Astrocyte (in vitro differentiated cells and primary cell): ENCODE measurements at regions not wholly inside any gene's neighbourhood (a gene's known extent, or its start where the extent isn't known, plus 50 kb on each side); places are given as distances from the start of the nearest gene placed in this dataset.

Experiments used
- DNase-seq: peaks from one replicate; pipeline ENCODE4 v3.0.0-alpha.2; 2010; ENCODE audit warnings: low read depth
- FAIRE-seq: peaks from 2 replicates; lab custom pipeline; 2011; peaks lifted over from hg19 to GRCh38; lab: Jason Lieb, UNC
- H2AFZ ChIP-seq: 2 replicates; pipeline ENCODE4 v1.6.0; 2012; ENCODE audit warnings: low read depth, low read length, inconsistent platforms
- H3K27ac ChIP-seq: 2 replicates; pipeline ENCODE4 v1.5.1; 2011; ENCODE audit warnings: low read depth, low read length, inconsistent platforms
- H3K27me3 ChIP-seq: 2 replicates; pipeline ENCODE4 v1.6.0; 2011; ENCODE audit warnings: low read length, inconsistent platforms; ENCODE audit not compliant: insufficient read depth
- H3K36me3 ChIP-seq: 2 replicates; pipeline ENCODE4 v1.5.1; 2011; ENCODE audit warnings: low read length, inconsistent platforms; ENCODE audit not compliant: insufficient read depth
- H3K4me1 ChIP-seq: 2 replicates; pipeline ENCODE4 v1.5.1; 2011; ENCODE audit warnings: low read length, inconsistent platforms; ENCODE audit not compliant: insufficient read depth
- H3K4me2 ChIP-seq: 2 replicates; pipeline ENCODE4 v1.6.0; 2012; ENCODE audit warnings: low read length, inconsistent platforms
- H3K4me3 ChIP-seq: 2 replicates; pipeline ENCODE4 v1.5.1; 2011; ENCODE audit warnings: low read depth, mild to moderate bottlenecking, low read length, inconsistent platforms; ENCODE audit not compliant: insufficient read depth
- H3K79me2 ChIP-seq: 2 replicates; pipeline ENCODE4 v1.6.0; 2012; ENCODE audit warnings: mild to moderate bottlenecking, low read length, inconsistent platforms; ENCODE audit not compliant: insufficient read depth
- H3K9ac ChIP-seq: 2 replicates; pipeline ENCODE4 v1.6.0; 2012; ENCODE audit warnings: mild to moderate bottlenecking, low read length, inconsistent platforms
- H3K9me3 ChIP-seq: 2 replicates; pipeline ENCODE4 v1.5.1; 2012; ENCODE audit warnings: low read depth, mild to moderate bottlenecking, low read length, inconsistent platforms; ENCODE audit not compliant: insufficient read depth
- H4K20me1 ChIP-seq: 2 replicates; pipeline ENCODE4 v1.6.0; 2012; ENCODE audit warnings: low read length, inconsistent platforms; ENCODE audit not compliant: insufficient read depth
- H3K27ac Mint-ChIP-seq: one replicate; pipeline ENCODE4 v1.8.0; 2021; ENCODE audit warnings: mild to moderate bottlenecking, mixed read lengths; ENCODE audit not compliant: unreplicated experiment
- H3K27me3 Mint-ChIP-seq: one replicate; pipeline ENCODE4 v1.8.0; 2021; ENCODE audit warnings: low read depth, mixed read lengths; ENCODE audit not compliant: unreplicated experiment
- H3K36me3 Mint-ChIP-seq: one replicate; pipeline ENCODE4 v1.8.0; 2021; ENCODE audit warnings: low read depth, mixed read lengths; ENCODE audit not compliant: unreplicated experiment
- H3K4me1 Mint-ChIP-seq: one replicate; pipeline ENCODE4 v1.8.0; 2021; ENCODE audit warnings: low read depth, mixed read lengths; ENCODE audit not compliant: unreplicated experiment
- H3K4me3 Mint-ChIP-seq: one replicate; pipeline ENCODE4 v1.8.0; 2021; ENCODE audit warnings: mild to moderate bottlenecking, moderate library complexity, mixed read lengths; ENCODE audit not compliant: unreplicated experiment
- H3K9me3 Mint-ChIP-seq: one replicate; pipeline ENCODE4 v1.8.0; 2021; ENCODE audit warnings: mild to moderate bottlenecking, mixed read lengths; ENCODE audit not compliant: unreplicated experiment
- CTCF ChIP-seq: IDR thresholded peaks from 2 replicates; pipeline ENCODE4 v1.5.1; 2011; ENCODE audit warnings: low read depth, mild to moderate bottlenecking, inconsistent platforms, low read length, moderate library complexity; ENCODE audit not compliant: insufficient read depth
- EZH2 ChIP-seq: IDR thresholded peaks from 2 replicates; pipeline ENCODE4 v1.6.1; 2012; ENCODE audit warnings: mild to moderate bottlenecking, low read length, inconsistent platforms; ENCODE audit not compliant: insufficient read depth

DNA sequence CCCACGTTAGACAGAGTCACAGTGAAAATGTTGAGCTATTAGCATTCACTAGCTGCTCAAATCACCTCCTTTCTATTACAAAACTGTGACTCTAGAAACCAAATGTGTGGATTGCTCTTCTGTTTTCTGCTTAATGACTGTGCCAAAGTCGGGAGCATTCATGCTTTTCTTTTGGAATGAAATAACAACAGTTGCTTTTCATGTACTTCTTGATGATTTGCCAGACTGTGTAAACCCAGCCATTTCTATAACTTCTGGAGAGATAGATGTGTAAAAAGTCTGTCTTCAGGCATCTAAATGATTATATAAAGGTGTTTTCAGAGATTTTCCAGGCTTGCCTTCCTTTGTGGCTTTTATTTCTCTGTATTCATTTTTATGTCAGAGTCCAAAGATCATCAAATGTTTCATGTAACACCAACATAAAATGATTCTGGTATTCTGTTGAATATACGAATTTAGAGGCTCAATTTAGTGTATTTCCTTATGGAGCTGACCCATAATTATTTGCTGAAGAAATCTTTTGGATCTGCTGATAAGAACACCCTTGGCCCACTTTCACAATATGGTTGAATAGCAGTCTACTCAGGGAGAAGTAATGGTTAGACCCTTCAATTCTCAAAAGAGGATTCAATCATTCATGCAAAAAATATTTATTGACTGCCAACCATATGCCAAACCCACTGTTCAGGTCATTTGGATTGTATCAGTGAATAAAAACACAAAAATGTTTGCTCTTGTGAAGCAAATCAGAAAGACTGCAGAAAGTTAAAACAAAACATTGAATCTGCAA is 581.2 kb downstream of the CDH18 start:
- TF ChIP-seq EZH2 (no peak), CTCF (no peak)
- Histone ChIP-seq H3K4me3 (no peak overlapping the region), H3K9me3 (peaks cover 2% of the 10 kb centered on the region), H3K27me3 (no peaks in the 10 kb centered on the region), H3K9ac (no peak overlapping the region), H2AFZ (no peak overlapping the region), H3K27ac (no peak overlapping the region), H3K4me2 (no peak overlapping the region), H3K4me1 (no peaks in the 10 kb centered on the region), H3K79me2 (no peaks in the 10 kb centered on the region), H4K20me1 (no peaks in the 10 kb centered on the region), H3K36me3 (no peaks in the 10 kb centered on the region)
- DNase-seq (no peak), FAIRE-seq (no peak)
- H3K9me3 Mint-ChIP-seq = peaks cover 3% of the 10 kb centered on the region
- no peak overlapping the region for H3K27ac Mint-ChIP-seq
- H3K4me3 Mint-ChIP-seq = no peak overlapping the region
- H3K36me3 Mint-ChIP-seq = no peaks in the 10 kb centered on the region
- no peaks in the 10 kb centered on the region for H3K27me3 Mint-ChIP-seq
- H3K4me1 Mint-ChIP-seq = no peaks in the 10 kb centered on the region

DNA sequence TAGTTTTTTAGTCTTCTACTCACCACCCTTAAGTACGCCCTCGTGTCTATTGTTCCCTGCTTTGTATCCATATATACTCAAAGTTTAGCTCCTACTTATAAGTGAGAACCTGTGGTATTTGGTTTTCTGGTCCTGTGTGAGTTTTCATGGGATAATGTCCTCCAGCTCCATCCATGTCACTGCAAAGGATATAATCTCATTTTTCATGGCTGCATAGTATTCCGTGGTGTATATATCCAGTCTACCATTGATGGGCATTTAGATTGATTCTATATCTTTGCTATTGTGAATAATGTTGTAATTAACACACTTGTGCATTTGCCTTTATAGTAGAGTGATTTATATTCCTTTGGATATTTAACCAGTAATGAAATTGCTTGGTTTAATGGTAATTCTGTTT is 579.9 kb downstream of the CDH18 start:
- no peaks in the 10 kb centered on the region for H3K27me3 Mint-ChIP-seq
- H3K4me1 Mint-ChIP-seq = no peaks in the 10 kb centered on the region
- no peak overlapping the region for H2AFZ ChIP-seq
- no peak overlapping the region for H3K4me3 Mint-ChIP-seq
- TF ChIP-seq EZH2 = no peak
- TF ChIP-seq CTCF = no peak
- H3K27me3 ChIP-seq = no peaks in the 10 kb centered on the region
- no peaks in the 10 kb centered on the region for H3K4me1 ChIP-seq
- H3K4me2 ChIP-seq = no peak overlapping the region
- no peaks in the 10 kb centered on the region for H3K36me3 ChIP-seq
- no peak for DNase-seq
- no peak overlapping the region for H3K4me3 ChIP-seq
- no peak overlapping the region for H3K9ac ChIP-seq
- no peak for FAIRE-seq
- no peaks in the 10 kb centered on the region for H4K20me1 ChIP-seq
- no peak overlapping the region for H3K27ac ChIP-seq
- no peak overlapping the region for H3K27ac Mint-ChIP-seq
- H3K9me3 Mint-ChIP-seq = peaks cover 3% of the 10 kb centered on the region
- H3K79me2 ChIP-seq = no peaks in the 10 kb centered on the region
- H3K9me3 ChIP-seq = peaks cover 2% of the 10 kb centered on the region
- H3K36me3 Mint-ChIP-seq = no peaks in the 10 kb centered on the region

- H3K4me1 ChIP-seq = no peaks in the 10 kb centered on the region
- no peak overlapping the region for H3K27ac Mint-ChIP-seq
- FAIRE-seq (no peak), DNase-seq (no peak)
- H3K9me3 Mint-ChIP-seq = peaks cover 3% of the 10 kb centered on the region
- no peaks in the 10 kb centered on the region for H3K36me3 Mint-ChIP-seq
- H3K4me3 ChIP-seq = no peak overlapping the region
- H4K20me1 ChIP-seq = no peaks in the 10 kb centered on the region
- no peaks in the 10 kb centered on the region for H3K27me3 ChIP-seq
- no peak overlapping the region for H2AFZ ChIP-seq
- no peaks in the 10 kb centered on the region for H3K4me1 Mint-ChIP-seq
- H3K36me3 ChIP-seq = no peaks in the 10 kb centered on the region
- H3K9me3 ChIP-seq = no peaks in the 10 kb centered on the region
- no peak overlapping the region for H3K27ac ChIP-seq
- no peak overlapping the region for H3K9ac ChIP-seq
- TF ChIP-seq CTCF (no peak), EZH2 (no peak)
- H3K79me2 ChIP-seq = no peaks in the 10 kb centered on the region
- H3K4me2 ChIP-seq = no peak overlapping the region
- H3K4me3 Mint-ChIP-seq = no peak overlapping the region
- no peaks in the 10 kb centered on the region for H3K27me3 Mint-ChIP-seq
These were observed 576.1 kb downstream of the CDH18 start for GRCh38 chr5:19411936-19412335.
